Activated CD8-positive, alpha-beta memory T cell treated with anti-CD3 and anti-CD28 coated beads for 36 hours (primary cell): ENCODE measurements at regions not wholly inside any gene's neighbourhood (a gene's known extent, or its start where the extent isn't known, plus 50 kb on each side); places are given as distances from the start of the nearest gene placed in this dataset.

Experiments
- CTCF ChIA-PET: fragments of 350-600 bp; sonication (Branson Sonifier 250); formaldehyde crosslinking; loops from one replicate; lab custom pipeline; 2021; ENCODE audit warnings: antibody characterized with exemption; lab: Charles Lee
- POLR2A ChIA-PET: fragments of 350-600 bp; sonication (Branson Sonifier 250); formaldehyde crosslinking; loops from one replicate; lab custom pipeline; 2021; ENCODE audit warnings: antibody characterized with exemption; lab: Charles Lee

DNA sequence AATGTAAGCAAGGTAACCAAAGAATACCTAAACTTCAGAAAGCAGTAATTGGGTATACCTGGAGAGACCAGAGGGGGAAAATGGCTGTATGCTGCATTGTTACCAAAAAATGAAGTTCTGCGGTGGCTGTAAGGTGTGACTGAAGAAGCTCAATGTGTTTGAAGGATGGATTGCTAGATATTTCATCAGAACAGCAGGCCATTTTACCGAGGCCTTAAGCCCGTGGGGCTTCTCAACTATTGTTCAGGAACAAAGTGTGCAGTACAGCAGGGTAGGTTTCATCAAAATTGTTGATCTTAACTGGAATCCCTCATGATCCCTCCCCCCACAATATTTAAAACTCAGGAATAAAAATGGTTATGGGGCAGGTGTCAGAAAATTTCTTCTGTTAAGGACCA, 204.0 kb upstream of the GHITM start:
- ChIA-PET POLR2A (no interaction called here), CTCF (no interaction called here)

DNA sequence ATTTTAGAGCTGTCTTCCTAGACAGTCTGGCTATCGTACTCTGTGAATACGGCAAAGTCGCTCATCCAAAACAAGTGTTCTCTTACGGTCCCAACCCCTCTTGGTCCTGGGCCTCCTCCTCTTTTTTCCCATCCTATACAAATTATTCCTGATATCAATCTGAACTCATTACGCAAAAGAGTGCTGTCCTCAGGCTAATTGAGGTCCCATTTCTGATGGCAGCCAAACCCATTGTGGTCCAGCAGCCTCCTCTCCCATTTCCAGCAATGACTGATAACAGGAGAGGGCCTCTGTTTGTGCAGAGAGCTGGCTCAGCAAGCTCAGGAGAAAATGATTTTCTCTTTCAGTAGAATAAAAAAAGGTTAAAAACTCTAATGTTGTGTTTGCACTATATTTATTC, 203.4 kb upstream of the GHITM start:
- ChIA-PET POLR2A (no interaction called here), CTCF (no interaction called here)

DNA sequence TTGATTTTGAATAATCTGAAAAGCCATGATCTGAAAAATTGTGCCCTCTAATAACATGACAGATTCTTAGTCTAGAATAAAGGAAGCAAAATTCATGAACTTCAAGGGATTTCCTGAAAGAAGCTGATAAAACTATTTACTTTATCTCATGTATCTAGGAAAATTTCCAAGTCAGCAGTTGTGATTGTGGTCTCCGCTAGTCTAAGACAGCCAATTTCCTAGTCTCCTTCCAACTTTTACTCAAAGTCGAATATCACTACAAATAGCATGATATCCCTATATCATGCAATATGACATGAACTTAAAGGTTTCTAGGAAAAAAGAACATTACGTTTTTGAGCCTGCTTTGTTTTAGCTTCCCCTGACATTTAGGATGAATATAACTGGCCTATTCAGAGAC, 202.1 kb upstream of the GHITM start:
- POLR2A ChIA-PET: no interaction called here
- CTCF ChIA-PET: no interaction called here

DNA sequence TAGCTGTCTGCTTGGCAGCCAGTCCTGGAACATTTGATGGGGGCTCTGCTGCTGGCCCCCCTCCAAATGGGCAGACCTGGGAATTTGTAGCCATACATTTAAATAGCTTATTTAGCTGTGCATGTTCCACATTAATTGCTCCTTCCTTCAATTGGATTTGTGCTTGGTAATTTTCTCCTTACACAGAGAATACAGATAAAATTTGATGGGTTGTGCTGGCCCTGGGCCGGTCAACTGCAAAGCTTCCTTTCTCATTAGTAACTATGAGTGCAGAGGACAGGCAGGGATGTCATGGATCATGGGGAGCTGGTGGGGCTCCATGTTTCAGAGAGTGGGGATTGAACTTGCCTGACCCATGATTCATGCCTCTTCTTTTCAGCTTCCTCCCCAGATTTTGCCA, 201.5 kb upstream of the GHITM start:
- ChIA-PET CTCF (no interaction called here), POLR2A (no interaction called here)

DNA sequence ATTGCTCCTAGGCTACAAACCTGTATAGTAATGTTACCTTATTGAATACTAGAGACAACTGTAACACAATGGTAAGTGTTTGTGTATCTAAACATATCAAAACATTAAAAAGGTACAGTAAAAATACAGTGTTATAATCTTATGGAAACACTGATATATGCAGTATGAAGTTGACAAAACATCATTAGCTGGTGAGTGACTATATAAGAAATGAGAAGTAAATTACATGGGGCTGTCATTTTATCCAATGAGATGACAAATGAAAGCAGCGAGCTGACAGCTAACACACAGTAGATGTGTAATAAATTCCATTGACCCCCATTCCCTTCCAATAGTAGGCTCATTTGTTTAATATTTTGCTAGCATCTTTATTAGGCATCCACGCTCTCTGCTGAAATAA, 198.1 kb upstream of the GHITM start:
- POLR2A ChIA-PET: no interaction called here
- CTCF ChIA-PET: no interaction called here

DNA sequence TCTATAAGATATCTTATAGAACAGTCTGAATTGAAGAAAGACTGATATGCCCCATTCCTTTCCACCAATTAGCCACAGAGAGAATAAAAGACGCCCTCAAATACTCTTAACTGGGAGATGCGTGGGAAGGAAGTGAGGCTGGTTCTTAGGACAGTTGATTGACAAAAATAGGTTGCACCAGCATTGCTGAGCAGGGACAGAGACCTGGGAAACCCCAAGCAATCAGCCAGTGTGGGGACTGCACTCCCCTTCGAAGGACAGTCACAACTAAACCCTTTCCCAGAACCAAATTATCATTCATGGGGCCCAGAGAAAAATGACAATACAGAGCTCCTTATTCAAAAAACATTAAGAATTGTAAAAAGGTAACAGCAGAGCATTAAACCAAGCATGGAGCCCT, 196.9 kb upstream of the GHITM start:
- ChIA-PET CTCF (no interaction called here), POLR2A (no interaction called here)

DNA sequence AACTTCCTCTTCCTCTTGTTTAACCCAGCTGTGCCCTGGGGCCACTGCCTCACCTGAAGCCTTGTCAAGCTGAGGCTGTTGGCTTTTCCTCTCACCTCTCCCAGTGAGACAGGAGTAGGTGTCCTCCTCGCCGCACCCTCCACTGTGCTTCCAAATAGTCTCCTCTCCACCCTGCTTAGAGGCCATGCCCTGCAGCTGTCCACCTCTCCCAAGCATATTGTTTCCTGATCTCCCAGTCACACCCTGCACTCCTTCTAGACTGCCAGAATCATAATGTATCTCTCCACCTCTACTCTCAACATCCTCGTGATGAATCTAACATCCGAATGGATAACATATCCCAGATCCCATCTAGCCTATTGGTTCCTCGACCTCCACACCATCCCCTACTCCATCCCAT, 196.3 kb upstream of the GHITM start:
- CTCF ChIA-PET: no interaction called here
- POLR2A ChIA-PET: no interaction called here

DNA sequence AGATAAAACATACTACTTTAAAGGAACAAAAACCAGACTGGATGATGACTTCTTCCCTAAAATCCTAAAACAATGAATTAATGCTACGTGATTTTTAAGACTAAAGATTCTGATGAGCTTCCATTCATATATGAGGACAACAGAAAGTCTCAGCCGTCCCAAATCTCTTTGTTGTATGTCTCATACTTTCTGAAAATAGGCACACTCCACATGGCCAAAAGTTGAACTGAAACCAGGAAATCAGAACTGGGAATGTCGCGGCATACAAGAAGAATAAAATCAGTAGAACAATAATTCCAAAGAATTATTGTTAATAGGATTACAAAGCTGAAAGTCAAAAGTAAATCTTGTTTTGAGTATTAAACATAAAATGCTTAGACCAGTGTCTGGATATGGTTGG, 195.4 kb upstream of the GHITM start:
- POLR2A ChIA-PET: no interaction called here
- CTCF ChIA-PET: no interaction called here

DNA sequence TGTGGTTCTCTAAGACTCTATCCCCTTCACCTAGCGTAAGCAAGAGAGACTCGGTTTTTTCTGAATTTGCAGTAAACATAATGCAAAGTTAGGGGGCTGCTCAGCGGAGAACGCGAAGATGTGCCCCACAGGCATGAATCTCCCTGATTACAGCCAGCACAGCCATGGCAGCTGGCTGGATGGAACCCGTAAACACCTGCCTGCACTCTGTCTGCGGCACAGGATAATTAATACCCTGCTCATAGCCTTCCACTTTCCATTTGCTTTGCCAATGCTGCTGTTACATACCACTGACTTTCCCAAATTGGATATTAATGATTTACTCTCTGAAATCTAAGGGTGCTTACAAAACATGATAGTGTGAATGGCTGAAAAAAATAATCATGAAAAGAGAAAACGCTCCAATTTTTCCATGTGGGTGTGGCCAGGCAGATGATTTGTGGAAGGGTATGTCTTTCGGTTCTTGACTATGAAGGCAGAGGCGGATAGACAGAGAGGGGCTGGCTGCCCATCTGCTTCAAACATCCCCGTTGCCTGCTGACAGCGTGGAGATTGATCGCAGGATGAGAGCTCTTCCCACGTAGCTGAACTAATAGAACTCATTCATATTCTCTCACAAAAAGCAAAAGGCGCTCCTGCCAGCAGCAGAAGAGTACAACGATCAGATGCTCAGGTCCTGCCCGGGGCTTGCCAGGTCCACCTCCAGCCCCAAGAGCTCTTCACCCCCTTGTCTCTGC, 193.2 kb upstream of the GHITM start:
- POLR2A ChIA-PET: no interaction called here

DNA sequence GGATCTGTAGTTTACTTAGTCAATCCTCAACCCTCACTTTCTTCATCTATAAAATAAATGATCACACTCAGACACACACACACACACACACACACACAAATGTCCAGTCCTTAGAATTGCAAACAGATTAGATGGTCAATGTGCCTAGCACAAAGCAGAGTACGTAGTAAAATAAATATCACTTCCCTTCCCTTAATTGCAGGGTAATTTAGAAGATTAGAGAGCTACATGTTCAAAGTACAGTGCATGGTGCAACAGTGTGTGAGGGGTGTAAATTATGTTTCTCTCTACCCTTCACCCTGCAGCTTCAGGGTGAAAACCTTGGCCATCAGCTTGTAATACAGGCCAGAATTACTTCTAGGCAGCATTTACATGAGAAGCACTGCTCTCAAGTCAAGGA, 187.0 kb upstream of the GHITM start:
- POLR2A ChIA-PET: no interaction called here

More for the DNA sequence above, 193.2 kb upstream of the GHITM start:
- CTCF ChIA-PET: no interaction called here

DNA sequence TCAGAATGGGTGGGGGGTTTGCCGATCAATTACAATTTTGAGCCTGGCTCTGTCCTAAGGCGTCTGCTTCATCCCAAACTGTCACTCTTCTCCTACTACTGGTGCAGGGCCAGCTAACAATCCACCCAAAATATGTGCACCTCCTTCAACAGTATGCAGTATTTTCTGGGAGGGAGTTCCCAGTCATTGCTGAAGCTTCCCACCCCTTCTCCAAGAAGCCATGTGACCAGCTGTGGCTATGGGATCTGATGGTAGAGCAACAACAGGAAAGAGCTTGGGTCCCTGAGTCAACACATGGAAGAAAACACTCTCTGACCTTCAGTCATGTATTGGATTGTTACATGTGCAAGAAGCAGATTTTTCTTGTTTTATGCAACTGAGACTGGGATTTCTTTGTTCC, 185.7 kb upstream of the GHITM start:
- ChIA-PET CTCF (no interaction called here), POLR2A (no interaction called here)

More for the DNA sequence above, 187.0 kb upstream of the GHITM start:
- CTCF ChIA-PET: interaction anchor here (1.4 kb wide), 1 partner anchor 12 kb away, joined by 3 read pairs; no protein-coding TSS in a partner anchor

DNA sequence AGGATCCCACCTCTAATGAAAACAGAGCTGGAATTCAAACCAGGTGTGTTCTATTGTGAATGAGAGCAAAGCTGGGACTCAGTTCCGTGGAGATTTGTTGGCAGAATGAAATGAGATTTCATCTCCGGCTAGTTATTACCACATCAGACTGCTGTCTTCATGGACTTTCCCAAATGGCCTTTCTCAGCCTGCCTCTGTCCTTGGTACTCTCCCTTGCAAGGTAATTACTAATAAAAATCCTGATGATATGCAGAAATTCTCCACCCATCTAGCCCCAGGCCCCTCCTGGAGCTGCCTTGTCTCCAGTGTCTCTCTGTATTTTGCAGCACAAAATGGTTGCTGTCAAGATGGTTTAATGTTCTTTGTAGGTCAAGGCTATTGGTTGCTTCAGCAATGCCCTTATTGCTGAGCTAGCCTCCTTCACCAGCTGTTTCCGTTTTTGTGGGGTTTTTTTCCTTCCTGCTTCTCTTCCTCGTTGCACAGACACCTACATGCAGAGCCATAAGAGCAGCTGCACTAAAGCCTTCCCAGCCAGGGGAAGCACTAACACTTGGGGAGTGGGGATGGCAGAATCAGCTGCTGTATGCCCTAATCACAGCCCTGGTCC, 185.0 kb upstream of the GHITM start:
- ChIA-PET CTCF (no interaction called here), POLR2A (no interaction called here)

DNA sequence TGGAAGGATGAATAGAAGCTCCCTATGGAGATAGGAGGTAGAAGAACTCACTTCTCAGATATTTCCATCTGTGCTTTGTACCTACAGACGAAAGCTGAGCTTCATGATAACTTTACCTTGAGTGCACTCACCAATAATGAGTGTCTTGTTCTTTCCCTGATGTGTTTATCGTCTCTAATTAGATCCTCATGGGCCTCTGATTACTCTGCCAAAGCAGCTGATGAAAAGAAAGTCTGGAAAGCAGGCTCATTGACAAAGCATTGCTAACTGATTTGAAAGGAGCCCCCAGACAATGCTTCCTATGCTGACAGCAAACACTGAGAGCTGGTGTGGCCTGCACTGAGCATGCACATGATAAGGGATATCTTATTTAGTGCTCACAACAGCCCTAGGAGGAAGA, 183.9 kb upstream of the GHITM start:
- CTCF ChIA-PET: no interaction called here

DNA sequence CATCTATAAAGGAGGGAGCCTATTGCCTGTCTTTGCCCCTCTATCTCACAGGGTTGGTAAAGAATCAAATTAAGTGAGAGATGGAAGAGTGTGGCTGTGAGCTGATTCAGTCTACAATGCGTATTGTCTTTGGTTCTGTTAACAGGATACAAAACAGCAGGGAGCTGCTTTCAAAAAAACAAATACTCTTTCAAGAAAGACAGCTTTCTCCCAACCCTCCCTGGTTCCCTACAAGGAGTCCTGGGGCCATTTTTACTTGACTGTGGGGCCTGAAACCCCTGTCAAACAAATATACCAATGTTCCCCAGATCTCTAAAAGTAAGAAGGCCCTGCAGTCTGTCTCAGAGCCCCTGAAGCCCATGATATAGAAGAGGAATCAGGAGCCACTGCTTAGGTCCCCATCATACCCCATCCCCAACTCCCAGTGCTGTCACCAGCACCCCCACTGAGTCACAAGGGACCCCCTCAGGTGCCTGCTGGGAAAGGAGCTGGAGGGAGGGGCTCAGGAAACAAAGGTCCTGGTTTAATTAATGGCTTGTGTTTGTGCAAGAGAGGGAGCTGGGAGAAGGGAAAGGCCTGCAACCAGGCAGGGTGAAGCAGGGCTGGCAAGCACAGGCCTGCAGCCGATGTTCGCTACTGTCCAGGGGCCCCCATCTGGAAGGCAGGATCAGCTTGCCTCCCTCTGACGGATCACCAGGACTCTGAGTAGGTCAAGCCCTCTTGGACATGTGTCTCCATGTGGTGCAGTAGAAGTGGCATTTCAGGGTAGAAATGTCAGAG, 182.0 kb upstream of the GHITM start:
- ChIA-PET CTCF (no interaction called here), POLR2A (no interaction called here)

More for the DNA sequence above, 183.9 kb upstream of the GHITM start:
- POLR2A ChIA-PET: no interaction called here

DNA sequence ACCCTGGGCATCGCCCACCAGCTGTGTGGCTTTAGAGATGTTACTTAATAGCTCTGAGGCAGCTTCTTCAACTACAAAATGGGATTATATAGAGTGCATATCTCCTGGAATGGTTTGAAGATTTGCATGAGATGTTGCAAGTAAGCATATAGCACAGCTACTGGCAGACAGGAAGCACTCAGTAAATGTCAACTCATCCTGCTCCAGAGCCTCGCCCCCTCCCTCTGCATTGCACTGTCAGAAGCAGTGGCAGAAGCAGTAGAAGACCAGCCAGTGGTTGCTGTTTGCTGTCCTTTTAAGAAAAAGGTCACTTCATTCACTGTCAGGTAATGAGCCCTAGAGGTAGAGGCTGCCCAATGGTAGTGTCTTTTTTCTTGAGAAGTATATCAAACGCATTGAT, 180.0 kb upstream of the GHITM start:
- ChIA-PET CTCF (no interaction called here), POLR2A (no interaction called here)

DNA sequence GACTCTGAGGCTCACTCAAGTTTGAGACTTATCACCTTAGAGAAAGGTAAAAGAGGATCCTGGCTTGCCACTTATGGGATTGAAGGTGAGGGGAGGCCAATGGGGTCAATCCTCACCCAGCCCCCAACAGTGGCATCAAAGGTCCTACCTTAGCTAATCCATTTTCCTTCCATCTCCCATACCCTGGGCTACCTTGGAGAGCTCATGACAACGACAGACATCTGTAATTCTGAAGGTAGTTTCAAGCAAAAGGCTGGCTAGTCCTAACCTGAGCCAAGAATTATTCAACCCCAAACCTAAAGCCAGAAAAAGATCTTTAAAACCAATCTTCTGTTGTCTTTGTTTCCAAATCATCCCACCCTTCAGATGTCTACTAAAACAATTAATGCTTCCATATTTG, 179.2 kb upstream of the GHITM start:
- ChIA-PET CTCF (no interaction called here), POLR2A (no interaction called here)

DNA sequence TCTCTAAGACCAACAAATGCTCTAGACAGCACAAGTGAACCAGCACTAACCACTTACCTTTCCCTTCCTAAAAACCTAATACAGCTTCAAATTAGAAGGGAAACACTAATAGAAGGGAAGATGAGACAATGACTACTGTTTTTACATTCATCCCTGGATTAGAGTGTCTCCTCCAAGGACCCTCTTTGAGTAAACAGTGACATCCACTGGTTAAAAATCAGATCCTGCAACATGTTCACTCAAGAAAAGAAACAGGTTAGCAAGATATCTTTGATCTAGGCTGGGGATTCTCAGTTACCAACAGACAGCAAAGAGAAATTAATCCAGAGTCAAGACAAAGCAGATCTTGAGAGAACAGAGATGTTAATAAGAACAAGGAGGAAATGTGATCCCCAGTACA, 177.7 kb upstream of the GHITM start:
- ChIA-PET POLR2A (no interaction called here), CTCF (no interaction called here)

DNA sequence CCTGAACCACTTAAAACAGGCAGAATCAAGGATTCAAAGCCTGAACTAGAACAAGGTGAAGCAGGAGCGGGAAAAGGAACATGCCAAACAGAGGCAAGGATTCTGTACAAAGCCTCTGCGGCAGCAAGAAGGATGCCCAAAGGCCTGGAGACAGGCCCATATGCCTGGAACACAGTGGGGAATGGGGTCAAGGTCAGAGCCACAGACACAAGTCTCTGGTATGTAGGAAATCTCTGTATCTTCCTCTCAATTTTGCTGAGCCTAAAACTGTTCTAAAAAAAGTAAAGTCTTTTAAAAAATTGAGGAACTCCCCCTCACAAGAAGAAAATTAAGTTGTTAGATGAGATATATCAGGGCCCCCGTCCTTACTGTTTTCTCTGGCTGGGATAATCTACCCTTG, 175.9 kb upstream of the GHITM start:
- ChIA-PET POLR2A (no interaction called here), CTCF (no interaction called here)

DNA sequence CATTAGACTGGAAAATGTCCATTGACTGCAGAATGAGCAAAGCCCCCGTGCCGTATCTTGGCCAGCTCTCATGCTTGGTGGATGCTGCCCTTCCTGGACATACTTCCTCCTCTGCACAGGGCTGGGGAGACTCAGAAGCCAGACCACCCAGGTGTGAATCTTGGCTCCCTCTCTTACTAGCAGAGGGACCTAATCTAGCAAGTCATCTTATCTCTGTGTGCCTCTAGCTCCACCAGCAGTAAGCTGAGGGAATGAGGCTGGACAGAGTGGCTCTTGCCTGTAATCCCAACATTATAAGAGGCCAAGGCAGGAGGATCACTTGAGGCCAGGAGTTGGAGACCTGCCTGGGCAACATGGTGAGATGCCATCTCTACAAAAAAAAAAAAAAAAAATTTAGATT, 173.8 kb upstream of the GHITM start:
- ChIA-PET CTCF (no interaction called here), POLR2A (no interaction called here)

DNA sequence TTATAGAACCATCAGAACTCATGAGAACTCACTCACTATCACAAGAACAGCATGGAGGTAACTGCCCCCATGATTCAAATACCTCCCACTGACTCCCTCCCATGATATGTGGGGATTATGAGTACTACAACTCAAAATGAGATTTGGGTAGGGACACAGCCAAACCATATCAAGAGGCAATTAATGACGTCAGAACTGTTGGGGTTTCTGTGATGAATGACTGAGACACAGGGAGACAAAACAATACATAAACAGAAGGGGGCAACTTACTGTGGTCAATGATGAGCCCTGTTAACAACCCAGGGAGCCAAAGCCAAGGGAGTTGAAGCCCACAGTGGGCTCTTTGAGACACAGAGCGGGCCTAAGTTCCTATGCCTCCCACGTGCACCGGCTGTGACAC, 171.3 kb upstream of the GHITM start:
- CTCF ChIA-PET: no interaction called here

More for the DNA sequence above, 171.3 kb upstream of the GHITM start:
- POLR2A ChIA-PET: no interaction called here
